ENCODE measurements at regions not wholly inside any gene's neighbourhood (a gene's known extent, or its start where the extent isn't known, plus 50 kb on each side); places are given as distances from the start of the nearest gene placed in this dataset.

- Mint-ChIP-seq H3K36me3 (ENCODE audit: insufficient read depth) (peaks cover 2% of the 10 kb centered on the region), H3K4me3 (no peak overlapping the region), H3K9me3 (no peaks in the 10 kb centered on the region), H3K4me1 (no peaks in the 10 kb centered on the region), H3K27ac (ENCODE audit: low read depth) (no peak overlapping the region), H3K27me3 (no peaks in the 10 kb centered on the region)
- ATAC-seq (replicated peaks; ENCODE audit: extremely low read depth, poor library complexity, severe bottlenecking) = no peak
- DNase-seq (ENCODE audit: low spot score in 2 of 2) = no peak
These were observed 98.8 kb upstream of the RESF1 start for GRCh38 chr12:31860401-31860800.

DNA sequence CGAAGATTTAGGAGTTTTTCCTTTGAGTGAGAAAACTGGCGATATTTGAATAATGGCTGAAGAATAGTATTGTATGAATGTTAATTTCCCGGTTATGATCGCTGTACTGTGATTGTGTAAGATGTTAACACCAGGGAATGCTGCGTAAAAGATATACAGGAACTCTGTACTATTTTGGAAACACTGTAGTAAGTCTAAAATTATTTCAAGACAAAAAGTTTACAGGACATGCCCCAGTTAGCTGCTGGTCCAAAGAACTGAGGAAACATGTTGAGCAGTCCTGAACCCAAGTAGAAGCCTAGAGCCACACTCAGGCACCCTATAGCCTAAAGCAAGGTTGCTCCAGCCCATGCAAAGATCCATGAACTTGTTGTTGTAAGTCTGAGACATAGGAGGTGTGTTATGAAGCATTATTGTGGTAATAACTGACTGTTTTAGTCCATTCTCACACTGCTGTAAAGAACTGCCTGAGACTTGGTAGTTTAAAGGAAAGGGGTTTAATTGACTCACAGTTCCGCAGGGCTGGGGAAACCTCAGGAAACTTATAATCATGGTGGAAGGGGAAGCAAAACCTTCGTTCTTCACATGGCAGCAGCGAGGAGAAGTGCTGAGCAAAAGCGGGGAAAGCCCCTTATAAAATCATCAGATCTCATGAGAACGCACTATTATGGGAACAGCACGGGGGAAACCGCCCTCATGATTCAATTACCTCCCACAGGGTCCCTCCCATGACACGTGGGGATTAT lies 99.8 kb upstream of the RESF1 start:
- Mint-ChIP-seq H3K27ac (ENCODE audit: low read depth) (no peak overlapping the region), H3K9me3 (no peaks in the 10 kb centered on the region), H3K4me1 (no peaks in the 10 kb centered on the region), H3K27me3 (no peaks in the 10 kb centered on the region), H3K4me3 (no peak overlapping the region), H3K36me3 (ENCODE audit: insufficient read depth) (peaks cover 2% of the 10 kb centered on the region)
- ATAC-seq (replicated peaks; ENCODE audit: extremely low read depth, poor library complexity, severe bottlenecking) (no peak), DNase-seq (ENCODE audit: low spot score in 2 of 2) (no peak)

- H3K27me3 Mint-ChIP-seq = no peaks in the 10 kb centered on the region
- H3K4me3 Mint-ChIP-seq = no peak overlapping the region
- ATAC-seq (replicated peaks; ENCODE audit: extremely low read depth, poor library complexity, severe bottlenecking) = no peak
- DNase-seq (ENCODE audit: low spot score in 2 of 2) = no peak
- H3K27ac Mint-ChIP-seq (ENCODE audit: low read depth) = no peak overlapping the region
- peaks cover 2% of the 10 kb centered on the region for H3K36me3 Mint-ChIP-seq (ENCODE audit: insufficient read depth)
- H3K4me1 Mint-ChIP-seq = peaks cover 7% of the 10 kb centered on the region
- peaks cover 5% of the 10 kb centered on the region for H3K9me3 Mint-ChIP-seq
These were observed 103.8 kb upstream of the RESF1 start for GRCh38 chr12:31855427-31855826.

GRCh38 chr12:31853977-31854376 lies 105.2 kb upstream of the RESF1 start:
- peaks cover 7% of the 10 kb centered on the region for H3K4me1 Mint-ChIP-seq
- no peak overlapping the region for H3K4me3 Mint-ChIP-seq
- ATAC-seq (replicated peaks; ENCODE audit: extremely low read depth, poor library complexity, severe bottlenecking) (no peak), DNase-seq (ENCODE audit: low spot score in 2 of 2) (no peak)
- H3K9me3 Mint-ChIP-seq = peaks cover 5% of the 10 kb centered on the region
- no peaks in the 10 kb centered on the region for H3K27me3 Mint-ChIP-seq
- H3K27ac Mint-ChIP-seq (ENCODE audit: low read depth) = no peak overlapping the region
- H3K36me3 Mint-ChIP-seq (ENCODE audit: insufficient read depth) = peaks cover 2% of the 10 kb centered on the region

DNA sequence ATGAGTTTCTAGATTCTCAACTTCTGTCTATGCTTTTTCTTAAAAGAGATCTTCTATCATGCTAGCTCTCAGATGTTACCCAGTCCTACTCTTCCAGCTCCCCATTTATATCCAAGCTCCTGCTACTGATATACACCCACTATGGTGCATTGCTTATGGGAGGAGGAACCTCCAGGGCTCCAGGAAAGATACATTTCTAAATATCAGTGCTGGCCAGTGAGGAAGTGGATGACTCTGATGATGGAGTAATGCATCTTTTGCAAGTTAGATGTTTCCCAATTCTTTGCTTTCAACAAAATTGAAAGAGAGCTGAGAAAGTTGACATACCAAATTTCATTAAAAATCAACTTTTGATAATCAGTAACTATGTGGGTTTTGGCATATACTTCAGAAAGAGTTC lies 105.7 kb upstream of the RESF1 start:
- no peak for DNase-seq (ENCODE audit: low spot score in 2 of 2)
- ATAC-seq (replicated peaks; ENCODE audit: extremely low read depth, poor library complexity, severe bottlenecking) = no peak

GRCh38 chr12:31850268-31850667 lies 108.9 kb upstream of the RESF1 start:
- Mint-ChIP-seq H3K27me3 (no peaks in the 10 kb centered on the region), H3K4me1 (peaks cover 7% of the 10 kb centered on the region), H3K4me3 (no peak overlapping the region), H3K36me3 (ENCODE audit: insufficient read depth) (no peaks in the 10 kb centered on the region), H3K9me3 (peaks cover 5% of the 10 kb centered on the region), H3K27ac (ENCODE audit: low read depth) (no peak overlapping the region)
- no peak for DNase-seq (ENCODE audit: low spot score in 2 of 2)
- no peak for ATAC-seq (replicated peaks; ENCODE audit: extremely low read depth, poor library complexity, severe bottlenecking)

More for the DNA sequence above, 105.7 kb upstream of the RESF1 start:
- Mint-ChIP-seq H3K27me3 (no peaks in the 10 kb centered on the region), H3K36me3 (ENCODE audit: insufficient read depth) (peaks cover 2% of the 10 kb centered on the region), H3K27ac (ENCODE audit: low read depth) (no peak overlapping the region), H3K9me3 (peaks cover 5% of the 10 kb centered on the region), H3K4me1 (peaks cover 7% of the 10 kb centered on the region), H3K4me3 (no peak overlapping the region)

GRCh38 chr12:31849090-31849687 lies 110.0 kb upstream of the RESF1 start:
- no peaks in the 10 kb centered on the region for H3K27me3 Mint-ChIP-seq
- ATAC-seq (replicated peaks; ENCODE audit: extremely low read depth, poor library complexity, severe bottlenecking) (no peak), DNase-seq (ENCODE audit: low spot score in 2 of 2) (no peak)
- no peaks in the 10 kb centered on the region for H3K36me3 Mint-ChIP-seq (ENCODE audit: insufficient read depth)
- H3K4me3 Mint-ChIP-seq = no peak overlapping the region
- H3K27ac Mint-ChIP-seq (ENCODE audit: low read depth) = no peak overlapping the region
- H3K4me1 Mint-ChIP-seq = peaks cover 7% of the 10 kb centered on the region
- H3K9me3 Mint-ChIP-seq = peaks cover 5% of the 10 kb centered on the region

DNA sequence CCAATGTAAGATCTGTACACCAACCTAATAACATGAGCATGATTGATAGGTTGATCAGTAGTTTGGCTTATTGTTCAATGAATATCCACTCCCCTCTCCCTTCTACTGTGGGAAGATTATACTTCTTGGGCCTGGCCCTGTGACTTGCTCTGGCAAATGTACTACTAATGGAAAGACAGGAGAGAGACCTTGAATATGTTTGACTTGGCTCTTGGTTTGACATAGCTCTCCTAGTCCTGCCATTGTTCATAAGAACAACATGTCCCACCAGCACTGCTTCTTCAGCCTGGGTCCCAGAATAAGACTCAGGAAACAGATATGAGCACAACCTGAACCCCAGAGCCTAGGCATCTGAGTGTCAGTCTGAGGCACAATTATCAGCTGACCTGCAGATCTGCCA lies 112.8 kb upstream of the RESF1 start:
- ATAC-seq (replicated peaks; ENCODE audit: extremely low read depth, poor library complexity, severe bottlenecking) = no peak
- Mint-ChIP-seq H3K27ac (ENCODE audit: low read depth) (no peak overlapping the region), H3K4me3 (no peak overlapping the region), H3K4me1 (peaks cover 7% of the 10 kb centered on the region), H3K27me3 (no peaks in the 10 kb centered on the region), H3K36me3 (ENCODE audit: insufficient read depth) (peaks cover 2% of the 10 kb centered on the region), H3K9me3 (no peaks in the 10 kb centered on the region)
- DNase-seq (ENCODE audit: low spot score in 2 of 2) = no peak

GRCh38 chr12:31845613-31846322 lies 113.4 kb upstream of the RESF1 start:
- H3K27ac Mint-ChIP-seq (ENCODE audit: low read depth) = no peak overlapping the region
- no peaks in the 10 kb centered on the region for H3K9me3 Mint-ChIP-seq
- H3K27me3 Mint-ChIP-seq = no peaks in the 10 kb centered on the region
- H3K4me3 Mint-ChIP-seq = no peak overlapping the region
- DNase-seq (ENCODE audit: low spot score in 2 of 2) (no peak), ATAC-seq (replicated peaks; ENCODE audit: extremely low read depth, poor library complexity, severe bottlenecking) (no peak)
- peaks cover 7% of the 10 kb centered on the region for H3K4me1 Mint-ChIP-seq
- H3K36me3 Mint-ChIP-seq (ENCODE audit: insufficient read depth) = peaks cover 2% of the 10 kb centered on the region

DNA sequence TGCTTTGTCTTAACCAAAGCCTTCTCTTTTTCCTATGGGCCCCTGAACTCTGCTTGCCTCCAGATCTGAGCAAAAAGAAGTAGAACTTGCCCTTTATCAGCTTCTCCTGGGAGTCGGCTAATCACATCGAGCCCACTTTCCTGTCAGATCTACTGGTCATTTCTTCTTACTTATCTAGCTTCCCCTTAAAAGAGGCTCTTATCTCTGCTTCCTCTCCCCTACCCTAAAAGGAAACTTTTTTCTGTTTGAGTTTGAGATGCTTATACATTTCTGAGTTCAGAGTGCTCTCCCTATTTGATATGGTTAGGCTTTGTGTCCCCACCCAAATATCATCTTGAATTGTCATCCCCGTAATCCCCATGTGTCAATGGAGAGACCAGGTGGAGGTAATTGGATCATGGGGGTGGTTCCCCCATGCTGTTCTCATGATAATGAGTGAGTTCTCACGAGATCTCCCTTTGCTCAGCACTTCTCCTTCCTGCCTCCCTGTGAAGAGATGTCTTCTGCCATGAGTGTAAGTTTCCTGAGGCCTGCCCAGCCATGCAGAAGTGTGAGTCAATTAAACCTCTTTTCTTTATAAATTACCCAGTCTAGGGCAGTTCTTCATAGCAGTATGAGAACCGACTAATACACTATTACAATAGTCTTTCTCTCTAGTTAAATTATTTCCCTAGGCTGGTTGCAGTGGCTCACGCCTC lies 114.7 kb upstream of the AMN1 start:
- H3K27me3 Mint-ChIP-seq = no peaks in the 10 kb centered on the region
- H3K4me1 Mint-ChIP-seq = peaks cover 7% of the 10 kb centered on the region
- ATAC-seq (replicated peaks; ENCODE audit: extremely low read depth, poor library complexity, severe bottlenecking) (no peak), DNase-seq (ENCODE audit: low spot score in 2 of 2) (no peak)
- H3K27ac Mint-ChIP-seq (ENCODE audit: low read depth) = no peak overlapping the region
- no peak overlapping the region for H3K4me3 Mint-ChIP-seq
- H3K9me3 Mint-ChIP-seq = no peaks in the 10 kb centered on the region
- H3K36me3 Mint-ChIP-seq (ENCODE audit: insufficient read depth) = peaks cover 4% of the 10 kb centered on the region

GRCh38 chr12:31837913-31838312 lies 109.1 kb upstream of the AMN1 start:
- no peaks in the 10 kb centered on the region for H3K27me3 Mint-ChIP-seq
- H3K9me3 Mint-ChIP-seq = no peaks in the 10 kb centered on the region
- no peak for DNase-seq (ENCODE audit: low spot score in 2 of 2)
- H3K4me1 Mint-ChIP-seq = peaks cover 15% of the 10 kb centered on the region
- ATAC-seq (replicated peaks; ENCODE audit: extremely low read depth, poor library complexity, severe bottlenecking) = no peak
- H3K4me3 Mint-ChIP-seq = no peak overlapping the region
- H3K36me3 Mint-ChIP-seq (ENCODE audit: insufficient read depth) = peaks cover 4% of the 10 kb centered on the region
- H3K27ac Mint-ChIP-seq (ENCODE audit: low read depth) = no peak overlapping the region

DNA sequence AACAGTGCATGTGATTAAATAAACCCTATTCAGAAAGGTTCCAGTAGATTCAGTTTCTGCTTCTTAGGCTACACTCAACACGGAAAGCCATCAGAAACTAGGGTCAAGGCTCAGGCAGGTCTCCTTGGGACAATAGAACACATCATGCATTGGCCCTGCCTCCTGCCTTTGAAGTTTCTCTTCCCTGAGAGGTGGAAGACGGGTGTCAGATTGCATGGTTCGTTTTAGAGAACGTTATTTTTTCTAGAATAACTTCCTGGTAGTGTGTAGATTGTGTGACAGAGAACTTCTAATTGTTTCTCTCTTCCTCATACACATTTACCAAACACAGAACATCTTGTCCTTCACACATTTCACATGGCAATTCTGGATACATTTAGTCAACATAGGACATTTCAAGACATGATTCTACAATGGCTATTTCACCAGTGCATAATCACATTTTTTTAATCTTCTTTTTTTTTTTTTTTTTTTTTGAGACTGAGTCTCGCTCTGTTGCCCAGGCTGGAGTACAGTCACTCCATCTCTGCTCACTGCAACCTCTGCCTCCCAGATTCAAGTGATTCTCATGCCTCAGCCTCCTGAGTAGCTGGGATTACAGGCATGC lies 106.6 kb upstream of the AMN1 start:
- Mint-ChIP-seq H3K36me3 (ENCODE audit: insufficient read depth) (peaks cover under 1% of the 10 kb centered on the region), H3K4me1 (peaks cover 35% of the 10 kb centered on the region), H3K9me3 (no peaks in the 10 kb centered on the region), H3K4me3 (no peak overlapping the region), H3K27ac (ENCODE audit: low read depth) (no peak overlapping the region), H3K27me3 (no peaks in the 10 kb centered on the region)
- no peak for ATAC-seq (replicated peaks; ENCODE audit: extremely low read depth, poor library complexity, severe bottlenecking)
- no peak for DNase-seq (ENCODE audit: low spot score in 2 of 2)

Data from central memory CD8-positive, alpha-beta T cell (primary cell).